ENCODE measurements at regions not wholly inside any gene's neighbourhood (a gene's known extent, or its start where the extent isn't known, plus 50 kb on each side); places are given as distances from the start of the nearest gene placed in this dataset.

GRCh38 chr12:68452078-68452715 lies 120.0 kb upstream of the MDM1 start:
- no peaks in the 10 kb centered on the region for H3K27me3 ChIP-seq
- H4K20me1 ChIP-seq: no peaks in the 10 kb centered on the region
- H3K27ac ChIP-seq: peak overlapping the region; percentile 37 to 78 (median 57); a peak in 18 of 22 replicates
- H3K4me2 ChIP-seq: peak overlapping the region; percentile 72 to 95 (median 86)
- peaks cover 0 to 27% (median 18%) of the 10 kb centered on the region in 11 experiments; a peak in 18 of 22 replicates for H3K9me3 ChIP-seq (replicated peaks in 1 of 11)
- peak overlapping the region in 5 of 11 experiments; percentile 40 to 78 (median 70); a peak in 6 of 22 replicates for H3K9ac ChIP-seq
- H3K4me3 ChIP-seq: peak overlapping the region in 5 of 10 experiments; percentile 8 to 57 (median 48); a peak in 6 of 20 replicates
- no peaks in the 10 kb centered on the region for H3K36me3 ChIP-seq
- TF ChIP-seq Cebpa-rat (IDR thresholded peaks at IDR 0.05): no peak
- peaks cover 69 to 92% (median 77%) of the 10 kb centered on the region in 10 experiments for H3K4me1 ChIP-seq

- no peak for TF ChIP-seq Cebpa-rat (IDR thresholded peaks at IDR 0.05)
- H3K4me2 ChIP-seq: peak overlapping the region; percentile 81 to 95 (median 86); a peak in 21 of 22 replicates
- no peak overlapping the region for H3K27ac ChIP-seq
- H3K4me3 ChIP-seq: no peak overlapping the region
- no peaks in the 10 kb centered on the region for H4K20me1 ChIP-seq
- no peaks in the 10 kb centered on the region for H3K36me3 ChIP-seq
- peaks cover 65 to 92% (median 72%) of the 10 kb centered on the region in 10 experiments for H3K4me1 ChIP-seq
- peaks cover 0 to 32% (median 28%) of the 10 kb centered on the region in 11 experiments; a peak in 18 of 22 replicates for H3K9me3 ChIP-seq (replicated peaks in 1 of 11)
- H3K27me3 ChIP-seq: no peaks in the 10 kb centered on the region
- no peak overlapping the region for H3K9ac ChIP-seq
These were observed 121.1 kb upstream of the MDM1 start for GRCh38 chr12:68453278-68453677.

DNA sequence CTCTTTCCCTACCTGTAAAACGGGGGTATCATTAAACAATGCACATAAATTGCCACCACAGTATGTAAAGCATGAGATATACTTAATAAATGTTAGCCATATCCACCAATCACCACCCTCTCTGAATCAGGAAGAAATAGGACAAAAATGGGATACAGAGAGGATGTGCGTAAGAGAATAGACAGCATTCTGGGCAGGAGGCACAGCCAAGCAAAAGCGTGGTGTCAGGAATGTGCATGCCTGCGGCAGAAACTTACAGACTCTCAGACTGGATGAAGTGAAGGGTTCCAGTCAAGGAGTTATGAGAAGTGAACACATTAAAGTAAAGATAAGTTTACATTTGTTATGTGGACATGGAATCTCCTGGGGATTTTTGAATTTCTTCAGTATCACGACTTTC lies 121.7 kb upstream of the MDM1 start:
- Histone ChIP-seq H3K4me1 (peaks cover 65 to 86% (median 72%) of the 10 kb centered on the region in 10 experiments), H3K27ac (peak overlapping the region in 3 of 11 experiments; percentile 75 to 76 (median 75); a peak in 5 of 22 replicates), H3K27me3 (no peaks in the 10 kb centered on the region), H3K9me3 (replicated peaks in 1 of 11) (peaks cover 0 to 28% (median 22%) of the 10 kb centered on the region in 11 experiments; a peak in 18 of 22 replicates), H3K9ac (no peak overlapping the region), H4K20me1 (no peaks in the 10 kb centered on the region), H3K36me3 (no peaks in the 10 kb centered on the region), H3K4me3 (0 out of 20 replicates have a peak overlapping the region, but pooled peaks of 1 of the 10 experiments have one; percentile 9), H3K4me2 (peak overlapping the region; percentile 81 to 95 (median 86))
- TF ChIP-seq Cebpa-rat (IDR thresholded peaks at IDR 0.05): no peak

- H3K9me3 ChIP-seq (replicated peaks in 1 of 11): peaks cover 0 to 18% (median 12%) of the 10 kb centered on the region in 11 experiments; a peak in 16 of 22 replicates
- H4K20me1 ChIP-seq: no peaks in the 10 kb centered on the region
- peak overlapping the region; percentile 59 to 78 (median 73) for H3K27ac ChIP-seq
- H3K4me3 ChIP-seq: peak overlapping the region in 3 of 10 experiments; percentile 9 to 24 (median 19); a peak in 3 of 20 replicates
- TF ChIP-seq Cebpa-rat (IDR thresholded peaks at IDR 0.05): no peak
- peak overlapping the region; percentile 81 to 95 (median 86) for H3K4me2 ChIP-seq
- no peaks in the 10 kb centered on the region for H3K36me3 ChIP-seq
- H3K27me3 ChIP-seq: no peaks in the 10 kb centered on the region
- H3K4me1 ChIP-seq: peaks cover 65 to 76% (median 70%) of the 10 kb centered on the region in 10 experiments
- peak overlapping the region in 9 of 11 experiments; percentile 11 to 67 (median 43); a peak in 11 of 22 replicates for H3K9ac ChIP-seq
These were observed 122.7 kb upstream of the MDM1 start for GRCh38 chr12:68454892-68455291.

GRCh38 chr12:68455691-68456345 lies 123.7 kb upstream of the MDM1 start:
- H3K27me3 ChIP-seq: no peaks in the 10 kb centered on the region
- peak overlapping the region in 9 of 11 experiments; percentile 29 to 67 (median 43); a peak in 16 of 22 replicates for H3K9ac ChIP-seq
- no peaks in the 10 kb centered on the region for H4K20me1 ChIP-seq
- H3K4me1 ChIP-seq: peaks cover 60 to 70% (median 65%) of the 10 kb centered on the region in 10 experiments
- H3K4me3 ChIP-seq: peak overlapping the region in 6 of 10 experiments; percentile 13 to 27 (median 24); a peak in 3 of 20 replicates
- peaks cover 0 to 16% (median 11%) of the 10 kb centered on the region in 11 experiments; a peak in 13 of 22 replicates for H3K9me3 ChIP-seq (replicated peaks in 1 of 11)
- H3K36me3 ChIP-seq: no peaks in the 10 kb centered on the region
- peak overlapping the region; percentile 59 to 78 (median 73) for H3K27ac ChIP-seq
- peak overlapping the region; percentile 81 to 95 (median 86) for H3K4me2 ChIP-seq
- no peak for TF ChIP-seq Cebpa-rat (IDR thresholded peaks at IDR 0.05)

GRCh38 chr12:68458866-68459265 lies 126.7 kb upstream of the MDM1 start:
- no peak overlapping the region for H3K4me3 ChIP-seq
- H4K20me1 ChIP-seq: no peaks in the 10 kb centered on the region
- H3K36me3 ChIP-seq: no peaks in the 10 kb centered on the region
- H3K9me3 ChIP-seq (replicated peaks in 1 of 11): peaks cover 0 to 23% (median 11%) of the 10 kb centered on the region in 11 experiments; a peak in 13 of 22 replicates
- no peak overlapping the region for H3K9ac ChIP-seq
- no peaks in the 10 kb centered on the region for H3K27me3 ChIP-seq
- H3K27ac ChIP-seq: no peak overlapping the region
- no peak overlapping the region for H3K4me2 ChIP-seq
- peaks cover 31 to 41% (median 34%) of the 10 kb centered on the region in 10 experiments for H3K4me1 ChIP-seq
- TF ChIP-seq Cebpa-rat (IDR thresholded peaks at IDR 0.05): no peak

- Histone ChIP-seq H3K4me2 (no peak overlapping the region), H4K20me1 (no peaks in the 10 kb centered on the region), H3K4me3 (no peak overlapping the region), H3K9ac (no peak overlapping the region), H3K27ac (no peak overlapping the region), H3K9me3 (replicated peaks in 1 of 11) (peaks cover 0 to 23% (median 11%) of the 10 kb centered on the region in 11 experiments; a peak in 13 of 22 replicates), H3K36me3 (no peaks in the 10 kb centered on the region), H3K27me3 (no peaks in the 10 kb centered on the region), H3K4me1 (peaks cover 18 to 28% (median 21%) of the 10 kb centered on the region in 10 experiments)
- no peak for TF ChIP-seq Cebpa-rat (IDR thresholded peaks at IDR 0.05)
These were observed 128.1 kb upstream of the MDM1 start for GRCh38 chr12:68460236-68460635.

DNA sequence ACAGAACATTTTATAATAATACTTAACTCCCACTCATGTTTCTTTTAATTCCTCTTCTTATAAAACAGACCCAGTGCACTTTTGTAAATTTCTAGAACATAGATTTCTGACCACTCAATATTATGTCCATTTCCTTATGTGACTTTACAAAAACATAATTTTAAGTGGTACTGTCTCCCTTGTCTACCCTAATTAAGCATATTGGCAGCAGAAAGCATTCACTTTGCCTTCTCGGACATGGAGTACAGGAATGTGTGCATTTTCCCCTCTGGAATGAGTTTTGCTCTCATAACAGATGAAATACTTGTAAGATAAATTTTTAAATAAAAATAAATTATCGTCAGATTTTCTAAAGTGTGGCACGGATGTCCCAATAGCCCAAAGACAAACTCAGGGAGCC lies 129.5 kb upstream of the MDM1 start:
- H3K27me3 ChIP-seq: no peaks in the 10 kb centered on the region

DNA sequence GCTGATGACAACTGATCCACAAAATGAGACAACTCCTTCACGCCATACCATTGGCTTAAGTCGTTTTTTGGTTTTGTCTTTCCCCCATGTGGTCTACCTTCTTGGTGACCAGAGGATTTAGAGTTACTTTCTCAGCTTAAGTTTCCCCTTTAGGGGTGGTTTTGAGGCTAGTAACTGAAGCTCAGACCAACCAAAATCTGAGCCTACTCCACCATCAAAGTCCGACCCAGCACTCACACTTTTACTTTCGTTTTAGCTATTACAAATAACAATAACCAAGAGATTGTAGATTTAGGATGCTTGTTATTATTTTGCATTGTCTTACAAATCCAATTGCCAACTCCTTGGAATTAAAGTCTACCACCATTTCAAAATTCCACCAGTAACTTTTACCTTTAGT lies 130.6 kb upstream of the MDM1 start:
- H3K4me1 ChIP-seq: peaks cover 0 to 12% (median 0%) of the 10 kb centered on the region in 10 experiments; a peak in 4 of 20 replicates
- no peak overlapping the region for H3K27ac ChIP-seq
- peaks cover 0 to 13% (median 5%) of the 10 kb centered on the region in 11 experiments; a peak in 10 of 22 replicates for H3K9me3 ChIP-seq (replicated peaks in 1 of 11)
- H3K27me3 ChIP-seq: no peaks in the 10 kb centered on the region
- H4K20me1 ChIP-seq: no peaks in the 10 kb centered on the region
- H3K36me3 ChIP-seq: no peaks in the 10 kb centered on the region
- H3K4me3 ChIP-seq: no peak overlapping the region
- TF ChIP-seq Cebpa-rat (IDR thresholded peaks at IDR 0.05): no peak
- no peak overlapping the region for H3K9ac ChIP-seq
- H3K4me2 ChIP-seq: 0 out of 22 replicates have a peak overlapping the region, but pooled peaks of 1 of the 11 experiments have one; percentile 1

More for the DNA sequence above, 129.5 kb upstream of the MDM1 start:
- H3K9ac ChIP-seq: no peak overlapping the region
- H4K20me1 ChIP-seq: no peaks in the 10 kb centered on the region
- H3K36me3 ChIP-seq: no peaks in the 10 kb centered on the region
- peaks cover 4 to 14% (median 7%) of the 10 kb centered on the region in 10 experiments for H3K4me1 ChIP-seq
- H3K4me2 ChIP-seq: no peak overlapping the region
- TF ChIP-seq Cebpa-rat (IDR thresholded peaks at IDR 0.05): no peak
- H3K4me3 ChIP-seq: no peak overlapping the region
- no peak overlapping the region for H3K27ac ChIP-seq
- H3K9me3 ChIP-seq (replicated peaks in 1 of 11): peaks cover 0 to 23% (median 11%) of the 10 kb centered on the region in 11 experiments; a peak in 13 of 22 replicates
